Caco-2 (cell line): ENCODE measurements at regions not wholly inside any gene's neighbourhood (a gene's known extent, or its start where the extent isn't known, plus 50 kb on each side); places are given as distances from the start of the nearest gene placed in this dataset.
A peak's percentile ranks its signal among the peaks of the same experiment; 100 is the strongest.

Experiments used
- BruUV-seq: library from RNA; stranded (reverse); fragments of 400-500 nt; replicated peaks from 2 replicates; lab custom pipeline; 2021; lab: Mats Ljungman, UMichigan
- CTCF ChIA-PET: fragments of 300-600 bp; sonication (Branson Sonifier 250); formaldehyde crosslinking; loops from one replicate; lab custom pipeline; 2022; ENCODE audit warnings: antibody characterized with exemption; lab: Charles Lee
- POLR2A ChIA-PET: fragments of 300-600 bp; sonication (Branson Sonifier 250); formaldehyde crosslinking; loops from one replicate; lab custom pipeline; 2022; ENCODE audit warnings: antibody characterized with exemption; lab: Charles Lee
- DNase-seq, 2 experiments: peaks; one replicate each; pipeline versions ENCODE4 v3.0.0 to v3.0.0-alpha.2; 2020 to 2022
- H3K27me3 ChIP-seq: replicated peaks from 2 replicates; pipeline ENCODE4 v1.6.0; 2011; ENCODE audit warnings: low read length; ENCODE audit not compliant: control insufficient read depth, insufficient read depth
- H3K36me3 ChIP-seq: 2 replicates; pipeline ENCODE4 v1.5.1; 2011; ENCODE audit warnings: low read length; ENCODE audit not compliant: control insufficient read depth, insufficient read depth
- H3K4me1 ChIP-seq: fragments of 250-450 bp; sonication (Bioruptor Pico); 2 replicates; pipeline ENCODE4 v1.5.1; 2020; ENCODE audit warnings: mild to moderate bottlenecking
- H3K4me3 ChIP-seq: 2 replicates; pipeline ENCODE4 v1.5.1; 2011; ENCODE audit warnings: low read depth, mild to moderate bottlenecking, control low read depth, low read length
- H3K9me3 ChIP-seq: fragments of 250-450 bp; sonication (Bioruptor Pico); 2 replicates; pipeline ENCODE4 v1.5.1; 2020; ENCODE audit warnings: mild to moderate bottlenecking, moderate library complexity
- H3K27ac Mint-ChIP-seq: one replicate; pipeline ENCODE4 v1.8.0; 2022; ENCODE audit warnings: mixed read lengths; ENCODE audit not compliant: unreplicated experiment
- H3K27me3 Mint-ChIP-seq: one replicate; pipeline ENCODE4 v1.8.0; 2022; ENCODE audit warnings: mixed read lengths; ENCODE audit not compliant: insufficient read depth, unreplicated experiment
- H3K36me3 Mint-ChIP-seq: one replicate; pipeline ENCODE4 v1.8.0; 2022; ENCODE audit warnings: mild to moderate bottlenecking, mixed read lengths; ENCODE audit not compliant: insufficient read depth, unreplicated experiment
- H3K4me1 Mint-ChIP-seq: one replicate; pipeline ENCODE4 v1.8.0; 2022; ENCODE audit warnings: low read depth, mixed read lengths; ENCODE audit not compliant: unreplicated experiment
- H3K4me3 Mint-ChIP-seq: one replicate; pipeline ENCODE4 v1.8.0; 2022; ENCODE audit warnings: mild to moderate bottlenecking, moderate library complexity, mixed read lengths; ENCODE audit not compliant: unreplicated experiment
- H3K9me3 Mint-ChIP-seq: one replicate; pipeline ENCODE4 v1.8.0; 2022; ENCODE audit warnings: mixed read lengths; ENCODE audit not compliant: unreplicated experiment
- intact Hi-C: fragments of 100-400 bp; cut with micrococcal nuclease; formaldehyde crosslinking; loops from one replicate; pipeline ENCODE4 v1.10.0; 2022; ENCODE audit not compliant: unreplicated experiment
- TF ChIP-seq, protein P1 (sequence below), 2 experiments: fragments of 200-600 bp in 1 of 2; IDR thresholded peaks; 1 replicate in 1 of 2; 2 replicates in 1 of 2; pipeline versions ENCODE4 v1.5.1 to v1.8.0; 2011 to 2022; ENCODE audit warnings: antibody characterized with exemption in 1 of 2, control low read depth in 1 of 2, inconsistent platforms in 1 of 2, low read depth in 1 of 2, low read length in 1 of 2, mild to moderate bottlenecking in 1 of 2, moderate library complexity in 1 of 2; ENCODE audit not compliant: insufficient read depth in 1 of 2, severe bottlenecking in 1 of 2, unreplicated experiment in 1 of 2

DNA sequence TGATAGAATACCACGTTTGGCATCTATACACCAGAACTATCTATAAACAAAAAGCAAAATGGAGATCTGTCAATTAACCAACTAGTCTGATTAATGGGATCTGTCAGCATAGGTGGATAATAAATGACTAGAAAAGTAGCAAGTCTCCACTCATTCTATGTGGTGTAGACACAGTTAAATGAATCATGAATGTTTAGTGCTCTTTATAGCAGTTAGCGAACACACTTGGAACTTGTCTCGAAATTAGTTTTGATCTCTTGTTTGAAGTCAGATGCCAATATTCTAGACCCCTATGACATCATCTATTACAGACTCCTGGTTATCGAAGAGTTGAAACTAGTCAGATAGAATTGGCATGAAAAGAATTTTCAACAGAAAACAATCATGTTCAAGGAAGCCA lies 259.7 kb downstream of the AHR start:
- POLR2A ChIA-PET = no interaction called here
- Histone ChIP-seq H3K36me3 (no peaks in the 10 kb centered on the region; the same call in 1 of the 2 replicates), H3K9me3 (no peaks in the 10 kb centered on the region), H3K27me3 (no peaks in the 10 kb centered on the region), H3K4me1 (peaks cover 23% of the 10 kb centered on the region), H3K4me3 (peak overlapping the region; percentile 21)
- Mint-ChIP-seq H3K27ac (peak overlapping the region; percentile 70), H3K4me3 (peak overlapping the region; percentile 6), H3K36me3 (no peaks in the 10 kb centered on the region), H3K27me3 (no peaks in the 10 kb centered on the region), H3K4me1 (peaks cover 24% of the 10 kb centered on the region), H3K9me3 (peaks cover 26% of the 10 kb centered on the region)
- TF ChIP-seq, protein P1, sequence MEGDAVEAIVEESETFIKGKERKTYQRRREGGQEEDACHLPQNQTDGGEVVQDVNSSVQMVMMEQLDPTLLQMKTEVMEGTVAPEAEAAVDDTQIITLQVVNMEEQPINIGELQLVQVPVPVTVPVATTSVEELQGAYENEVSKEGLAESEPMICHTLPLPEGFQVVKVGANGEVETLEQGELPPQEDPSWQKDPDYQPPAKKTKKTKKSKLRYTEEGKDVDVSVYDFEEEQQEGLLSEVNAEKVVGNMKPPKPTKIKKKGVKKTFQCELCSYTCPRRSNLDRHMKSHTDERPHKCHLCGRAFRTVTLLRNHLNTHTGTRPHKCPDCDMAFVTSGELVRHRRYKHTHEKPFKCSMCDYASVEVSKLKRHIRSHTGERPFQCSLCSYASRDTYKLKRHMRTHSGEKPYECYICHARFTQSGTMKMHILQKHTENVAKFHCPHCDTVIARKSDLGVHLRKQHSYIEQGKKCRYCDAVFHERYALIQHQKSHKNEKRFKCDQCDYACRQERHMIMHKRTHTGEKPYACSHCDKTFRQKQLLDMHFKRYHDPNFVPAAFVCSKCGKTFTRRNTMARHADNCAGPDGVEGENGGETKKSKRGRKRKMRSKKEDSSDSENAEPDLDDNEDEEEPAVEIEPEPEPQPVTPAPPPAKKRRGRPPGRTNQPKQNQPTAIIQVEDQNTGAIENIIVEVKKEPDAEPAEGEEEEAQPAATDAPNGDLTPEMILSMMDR (IDR thresholded peaks at IDR 0.05; ENCODE audit: insufficient read depth in 1 of 2, low read depth in 1 of 2, low read length in 1 of 2, severe bottlenecking in 1 of 2, unreplicated experiment in 1 of 2) = no peak
- DNase-seq = no peak
- CTCF ChIA-PET = no interaction called here
- no TSS peak for BruUV-seq
- intact Hi-C loops = loop anchor here (1.0 to 2.0 kb wide), 4 partner anchors 10 to 78 kb away; no protein-coding TSS in a partner anchor

DNA sequence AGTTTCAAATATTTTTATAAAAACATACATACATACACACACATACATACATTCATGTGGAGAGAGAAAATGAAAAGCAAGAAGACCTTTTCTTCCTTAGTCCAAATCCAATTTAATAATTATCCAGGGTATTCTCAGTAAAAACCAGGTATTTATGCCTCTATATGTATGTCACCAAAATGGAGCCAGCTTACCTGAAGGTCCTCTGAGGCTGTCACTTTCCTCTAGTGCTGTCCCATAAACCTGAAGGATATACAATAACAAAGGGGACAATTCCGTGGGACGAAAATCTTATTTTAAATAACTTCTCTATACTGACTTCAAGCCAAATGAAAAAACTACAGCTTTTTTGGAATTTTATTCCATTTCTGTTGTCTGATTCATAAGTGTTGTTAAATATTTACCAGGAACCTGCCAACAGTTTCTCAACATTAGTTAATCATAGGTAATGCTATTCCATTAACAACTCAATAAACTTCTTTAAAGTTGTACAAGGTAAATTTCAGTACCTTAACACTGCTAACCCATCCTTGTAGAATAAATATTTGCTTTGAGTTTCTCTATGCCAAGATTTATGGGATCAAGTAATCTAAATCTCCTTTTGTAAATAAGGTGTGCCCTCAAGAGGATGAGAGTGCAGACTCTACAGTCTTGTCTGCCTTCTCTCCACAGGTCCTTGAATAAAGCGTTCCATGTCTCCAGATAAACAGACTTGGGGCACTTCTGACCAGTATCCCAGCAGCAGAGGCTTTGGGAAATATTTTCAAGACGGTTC lies 260.3 kb downstream of the AHR start:
- CTCF ChIA-PET = interaction anchor here (0.6 kb wide), 1 partner anchor 20 kb away, joined by 4 read pairs; no protein-coding TSS in a partner anchor
- Mint-ChIP-seq H3K9me3 (peaks cover 25% of the 10 kb centered on the region), H3K4me1 (peaks cover 24% of the 10 kb centered on the region), H3K4me3 (peak overlapping the region; percentile 6), H3K27me3 (no peaks in the 10 kb centered on the region), H3K27ac (peak overlapping the region; percentile 70), H3K36me3 (no peaks in the 10 kb centered on the region)
- peaks cover 23% of the 10 kb centered on the region for H3K4me1 ChIP-seq
- no TSS peak for BruUV-seq
- H3K9me3 ChIP-seq = no peaks in the 10 kb centered on the region
- no peaks in the 10 kb centered on the region; the same call in 1 of the 2 replicates for H3K36me3 ChIP-seq
- intact Hi-C loops = loop anchor here (1.0 to 2.0 kb wide), 4 partner anchors 10 to 78 kb away; no protein-coding TSS in a partner anchor
- peak overlapping the region; percentile 21; the same call in 1 of the 2 replicates for H3K4me3 ChIP-seq
- peak; percentile 22 to 47 for DNase-seq
- TF ChIP-seq, protein P1 (IDR thresholded peaks at IDR 0.05; ENCODE audit: insufficient read depth in 1 of 2, low read depth in 1 of 2, low read length in 1 of 2, severe bottlenecking in 1 of 2, unreplicated experiment in 1 of 2) = no peak
- no peaks in the 10 kb centered on the region for H3K27me3 ChIP-seq
- POLR2A ChIA-PET = no interaction called here

DNA sequence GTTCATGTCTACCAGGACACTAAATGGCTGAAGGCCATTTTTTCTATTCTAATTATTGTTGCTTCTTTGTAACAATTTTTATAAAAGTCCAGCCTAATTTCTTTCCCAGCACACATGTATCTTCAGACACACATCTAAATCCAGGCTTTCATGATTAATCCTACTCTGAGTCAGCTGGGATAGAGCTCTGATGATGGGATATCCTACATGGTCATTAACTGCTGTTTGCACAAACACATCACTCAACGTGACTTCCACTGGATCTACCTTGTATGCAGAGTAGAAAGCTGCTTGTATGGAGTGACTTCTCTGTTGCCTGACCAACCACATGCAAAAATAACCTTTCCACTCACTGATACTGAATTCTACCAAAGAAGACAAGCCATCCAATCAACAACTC lies 260.9 kb downstream of the AHR start:
- DNase-seq = no peak
- H3K4me1 Mint-ChIP-seq = peaks cover 24% of the 10 kb centered on the region
- POLR2A ChIA-PET = no interaction called here

More for the DNA sequence above, 260.9 kb downstream of the AHR start:
- Mint-ChIP-seq H3K9me3 (peaks cover 22% of the 10 kb centered on the region), H3K36me3 (no peaks in the 10 kb centered on the region), H3K27ac (peak overlapping the region; percentile 67), H3K4me3 (peak overlapping the region; percentile 6), H3K27me3 (no peaks in the 10 kb centered on the region)
- TF ChIP-seq, protein P1 (IDR thresholded peaks at IDR 0.05; ENCODE audit: insufficient read depth in 1 of 2, low read depth in 1 of 2, low read length in 1 of 2, severe bottlenecking in 1 of 2, unreplicated experiment in 1 of 2) = no peak
- Histone ChIP-seq H3K4me1 (peaks cover 23% of the 10 kb centered on the region), H3K9me3 (no peaks in the 10 kb centered on the region), H3K27me3 (no peaks in the 10 kb centered on the region), H3K4me3 (no peak overlapping the region), H3K36me3 (no peaks in the 10 kb centered on the region; the same call in 1 of the 2 replicates)
- BruUV-seq = no TSS peak
- intact Hi-C loops = loop anchor here (2.0 kb wide), 2 partner anchors 35 to 59 kb away; no protein-coding TSS in a partner anchor
- CTCF ChIA-PET = interaction anchor here (0.6 kb wide), 1 partner anchor 21 kb away, joined by 4 read pairs; no protein-coding TSS in a partner anchor
